ENCODE measurements at regions not wholly inside any gene's neighbourhood (a gene's known extent, or its start where the extent isn't known, plus 50 kb on each side); places are given as distances from the start of the nearest gene placed in this dataset.
A peak's percentile ranks its signal among the peaks of the same experiment; 100 is the strongest.

GRCh38 chr6:21824431-21825177 lies 231.1 kb downstream of the SOX4 start:
- no peaks in the 10 kb centered on the region for H3K27me3 Mint-ChIP-seq (ENCODE audit: insufficient read depth)
- intact Hi-C loops (cut with micrococcal nuclease): loop anchor here (5.0 kb wide), 1 partner anchor 77 kb away; no protein-coding TSS in a partner anchor
- H3K4me1 Mint-ChIP-seq (ENCODE audit: low read depth): peaks cover 9% of the 10 kb centered on the region
- no peaks in the 10 kb centered on the region for H3K9me3 Mint-ChIP-seq
- H3K27ac Mint-ChIP-seq: no peak overlapping the region
- no peaks in the 10 kb centered on the region for H3K36me3 Mint-ChIP-seq (ENCODE audit: low read depth)
- DNase-seq (ENCODE audit: low spot score): no peak
- no peak overlapping the region for H3K4me3 Mint-ChIP-seq

GRCh38 chr6:21826023-21826422 lies 232.5 kb downstream of the SOX4 start:
- Mint-ChIP-seq H3K27ac (no peak overlapping the region), H3K9me3 (no peaks in the 10 kb centered on the region), H3K36me3 (ENCODE audit: low read depth) (no peaks in the 10 kb centered on the region), H3K27me3 (ENCODE audit: insufficient read depth) (no peaks in the 10 kb centered on the region), H3K4me1 (ENCODE audit: low read depth) (peaks cover 9% of the 10 kb centered on the region), H3K4me3 (no peak overlapping the region)
- no peak for DNase-seq (ENCODE audit: low spot score)
- intact Hi-C loops (cut with micrococcal nuclease): loop anchor here (5.0 kb wide), 1 partner anchor 79 kb away; no protein-coding TSS in a partner anchor

DNA sequence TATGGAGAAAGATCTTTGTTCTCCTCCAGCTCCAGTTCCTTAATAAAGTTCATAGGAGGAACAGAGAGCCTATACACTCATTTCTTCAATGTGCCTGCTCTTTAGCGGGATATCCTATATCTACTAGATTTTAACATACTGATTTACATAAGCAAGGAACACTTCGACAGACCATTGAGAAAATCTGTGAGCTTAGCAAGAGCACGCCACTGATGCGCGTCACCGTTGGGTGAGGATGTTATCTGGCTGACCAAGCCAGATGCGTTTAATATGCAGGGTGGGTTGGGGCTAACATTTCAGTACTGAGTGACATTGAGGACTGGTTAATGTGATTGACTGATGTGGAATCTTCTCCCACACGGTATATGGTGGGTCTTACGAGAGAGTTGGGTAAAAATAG lies 233.4 kb downstream of the SOX4 start:
- Mint-ChIP-seq H3K4me1 (ENCODE audit: low read depth) (peaks cover 14% of the 10 kb centered on the region), H3K4me3 (no peak overlapping the region), H3K27me3 (ENCODE audit: insufficient read depth) (no peaks in the 10 kb centered on the region), H3K9me3 (no peaks in the 10 kb centered on the region), H3K27ac (peak overlapping the region; percentile 2), H3K36me3 (ENCODE audit: low read depth) (no peaks in the 10 kb centered on the region)
- intact Hi-C loops (cut with micrococcal nuclease): loop anchor here (5.0 kb wide), 1 partner anchor 80 kb away; no protein-coding TSS in a partner anchor
- no peak for DNase-seq (ENCODE audit: low spot score)

GRCh38 chr6:21827425-21828202 lies 234.1 kb downstream of the SOX4 start:
- intact Hi-C loops (cut with micrococcal nuclease): loop anchor here (5.0 kb wide), 1 partner anchor 80 kb away; no protein-coding TSS in a partner anchor
- DNase-seq (ENCODE audit: low spot score): no peak
- Mint-ChIP-seq H3K27ac (no peak overlapping the region), H3K36me3 (ENCODE audit: low read depth) (no peaks in the 10 kb centered on the region), H3K4me1 (ENCODE audit: low read depth) (peaks cover 14% of the 10 kb centered on the region), H3K4me3 (no peak overlapping the region), H3K9me3 (no peaks in the 10 kb centered on the region), H3K27me3 (ENCODE audit: insufficient read depth) (no peaks in the 10 kb centered on the region)

DNA sequence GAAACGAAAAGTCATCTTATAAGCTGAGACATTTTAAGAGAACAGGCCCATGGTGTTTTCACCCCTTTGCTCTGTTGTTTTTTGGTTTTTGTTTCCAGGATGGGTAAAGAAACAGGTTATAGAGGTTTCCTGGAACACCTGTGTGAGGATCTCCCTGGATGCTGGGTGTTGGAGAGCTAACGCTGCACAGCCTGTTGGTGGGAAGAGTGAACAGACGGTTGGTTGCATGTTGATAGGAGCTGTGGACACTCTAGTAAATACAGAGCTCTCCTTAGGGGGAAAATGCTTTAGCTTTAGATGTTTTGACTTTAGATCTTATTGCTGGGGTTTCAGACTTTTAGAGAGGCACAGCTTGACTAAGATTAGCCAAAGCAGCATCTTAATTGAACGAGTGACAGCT lies 235.2 kb downstream of the SOX4 start:
- H3K36me3 Mint-ChIP-seq (ENCODE audit: low read depth): no peaks in the 10 kb centered on the region
- H3K4me1 Mint-ChIP-seq (ENCODE audit: low read depth): peaks cover 14% of the 10 kb centered on the region
- no peak for DNase-seq (ENCODE audit: low spot score)
- no peaks in the 10 kb centered on the region for H3K27me3 Mint-ChIP-seq (ENCODE audit: insufficient read depth)
- intact Hi-C loops (cut with micrococcal nuclease): loop anchor here (5.0 kb wide), 1 partner anchor 81 kb away; no protein-coding TSS in a partner anchor
- H3K9me3 Mint-ChIP-seq: no peaks in the 10 kb centered on the region
- H3K4me3 Mint-ChIP-seq: no peak overlapping the region
- peak overlapping the region; percentile 2 for H3K27ac Mint-ChIP-seq

- no peaks in the 10 kb centered on the region for H3K9me3 Mint-ChIP-seq
- H3K4me3 Mint-ChIP-seq: no peak overlapping the region
- no peak for DNase-seq (ENCODE audit: low spot score)
- H3K27me3 Mint-ChIP-seq (ENCODE audit: insufficient read depth): no peaks in the 10 kb centered on the region
- H3K4me1 Mint-ChIP-seq (ENCODE audit: low read depth): peaks cover 14% of the 10 kb centered on the region
- no peak overlapping the region for H3K27ac Mint-ChIP-seq
- H3K36me3 Mint-ChIP-seq (ENCODE audit: low read depth): no peaks in the 10 kb centered on the region
- intact Hi-C loops (cut with micrococcal nuclease): loop anchor here (5.0 kb wide), 1 partner anchor 82 kb away; no protein-coding TSS in a partner anchor
Observed at GRCh38 chr6:21829126-21829525, 235.6 kb downstream of the SOX4 start.

DNA sequence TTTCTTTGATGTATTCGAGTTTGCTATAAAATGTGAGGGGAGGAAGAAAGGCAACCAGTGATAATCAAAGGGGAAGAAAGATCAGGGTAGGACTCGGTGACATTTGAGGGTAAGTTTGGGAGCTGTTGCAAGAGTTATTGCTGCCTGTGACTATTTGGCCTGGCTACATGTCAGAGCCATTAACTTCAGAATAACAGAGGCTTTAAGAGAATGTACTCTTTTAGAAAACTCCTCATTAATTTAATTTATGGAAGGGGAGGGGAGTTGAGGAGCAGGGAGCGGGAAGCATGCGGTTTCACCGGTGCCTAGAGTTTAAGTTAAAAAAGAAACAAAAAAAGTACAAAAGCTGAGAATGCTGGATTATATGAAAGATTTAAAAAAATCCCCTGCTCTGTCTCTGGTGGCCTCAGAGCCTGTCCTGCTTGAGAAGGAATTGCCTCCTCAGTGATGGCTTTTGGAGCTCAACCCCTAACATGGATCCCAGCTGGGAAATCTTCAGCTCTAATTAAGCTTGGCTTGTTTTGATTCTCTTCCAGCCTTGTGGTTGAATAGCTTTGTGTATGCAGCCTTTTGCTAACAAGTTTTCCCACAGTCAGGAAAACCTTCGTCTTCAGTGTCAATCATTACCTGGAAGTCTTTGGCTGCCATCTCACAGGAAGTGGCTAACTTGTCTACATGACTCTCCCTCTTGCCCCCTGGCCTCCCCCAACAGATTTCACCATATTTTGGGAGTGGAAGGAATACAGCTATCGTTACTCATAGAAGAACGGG lies 238.2 kb downstream of the SOX4 start:
- DNase-seq (ENCODE audit: low spot score): no peak
- Mint-ChIP-seq H3K27ac (no peak overlapping the region), H3K4me1 (ENCODE audit: low read depth) (peaks cover 21% of the 10 kb centered on the region), H3K4me3 (no peak overlapping the region), H3K9me3 (no peaks in the 10 kb centered on the region), H3K27me3 (ENCODE audit: insufficient read depth) (no peaks in the 10 kb centered on the region), H3K36me3 (ENCODE audit: low read depth) (no peaks in the 10 kb centered on the region)
- intact Hi-C loops (cut with micrococcal nuclease): no loop called here

GRCh38 chr6:21836277-21836676 lies 242.7 kb downstream of the SOX4 start:
- Mint-ChIP-seq H3K9me3 (peaks cover 4% of the 10 kb centered on the region), H3K4me3 (no peak overlapping the region), H3K36me3 (ENCODE audit: low read depth) (no peaks in the 10 kb centered on the region), H3K27ac (no peak overlapping the region), H3K27me3 (ENCODE audit: insufficient read depth) (no peaks in the 10 kb centered on the region), H3K4me1 (ENCODE audit: low read depth) (peaks cover 19% of the 10 kb centered on the region)
- intact Hi-C loops (cut with micrococcal nuclease): no loop called here
- no peak for DNase-seq (ENCODE audit: low spot score)

DNA sequence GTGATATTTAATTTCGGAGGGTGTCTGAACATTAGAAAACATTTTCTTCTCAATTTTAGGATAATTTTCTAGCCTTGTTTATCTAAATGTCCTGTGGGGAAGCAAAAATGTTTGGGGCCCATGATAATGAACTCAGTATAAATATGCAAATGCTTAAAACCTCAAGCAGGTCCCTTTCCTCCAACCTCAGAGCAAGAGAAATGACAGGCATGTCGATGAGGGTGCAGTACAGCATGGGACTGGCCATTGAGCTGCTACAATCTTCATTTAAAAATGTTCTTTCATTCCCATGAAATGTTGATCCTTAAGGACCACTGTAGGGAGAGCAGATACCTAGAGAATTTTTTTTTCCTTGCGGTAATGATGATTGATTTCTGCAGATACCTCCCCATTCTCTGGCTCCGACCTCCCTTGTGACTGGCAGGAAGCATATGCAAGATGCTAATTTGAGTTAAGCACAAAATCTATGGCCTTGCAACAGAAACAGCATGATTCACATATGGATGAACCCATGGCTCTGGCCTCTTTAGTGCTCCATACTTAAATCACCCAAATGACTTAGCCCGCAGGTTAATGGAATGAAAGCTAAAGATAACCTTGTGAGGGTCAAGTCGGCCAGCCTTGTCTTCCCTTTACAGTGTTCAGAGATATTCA lies 243.3 kb downstream of the SOX4 start:
- Mint-ChIP-seq H3K4me1 (ENCODE audit: low read depth) (peaks cover 15% of the 10 kb centered on the region), H3K9me3 (peaks cover 4% of the 10 kb centered on the region), H3K4me3 (no peak overlapping the region), H3K36me3 (ENCODE audit: low read depth) (no peaks in the 10 kb centered on the region), H3K27ac (no peak overlapping the region), H3K27me3 (ENCODE audit: insufficient read depth) (no peaks in the 10 kb centered on the region)
- intact Hi-C loops (cut with micrococcal nuclease): no loop called here
- no peak for DNase-seq (ENCODE audit: low spot score)

GRCh38 chr6:21840428-21840827 lies 246.9 kb downstream of the SOX4 start:
- Mint-ChIP-seq H3K9me3 (peaks cover 4% of the 10 kb centered on the region), H3K4me3 (no peak overlapping the region), H3K36me3 (ENCODE audit: low read depth) (no peaks in the 10 kb centered on the region), H3K27ac (no peak overlapping the region), H3K27me3 (ENCODE audit: insufficient read depth) (no peaks in the 10 kb centered on the region), H3K4me1 (ENCODE audit: low read depth) (peaks cover 9% of the 10 kb centered on the region)
- no peak for DNase-seq (ENCODE audit: low spot score)
- intact Hi-C loops (cut with micrococcal nuclease): loop anchor here (10.0 kb wide), 1 partner anchor 224 kb away; no protein-coding TSS in a partner anchor

GRCh38 chr6:21842875-21843645 lies 249.5 kb downstream of the SOX4 start:
- intact Hi-C loops (cut with micrococcal nuclease): loop anchor here (10.0 kb wide), 1 partner anchor 222 kb away; no protein-coding TSS in a partner anchor
- Mint-ChIP-seq H3K27me3 (ENCODE audit: insufficient read depth) (no peaks in the 10 kb centered on the region), H3K36me3 (ENCODE audit: low read depth) (no peaks in the 10 kb centered on the region), H3K9me3 (peaks cover 4% of the 10 kb centered on the region), H3K27ac (no peak overlapping the region), H3K4me3 (no peak overlapping the region), H3K4me1 (ENCODE audit: low read depth) (peaks cover 28% of the 10 kb centered on the region)
- DNase-seq (ENCODE audit: low spot score): no peak
